Sigmoid colon (tissue), 6 donors: ENCODE measurements at regions not wholly inside any gene's neighbourhood (a gene's known extent, or its start where the extent isn't known, plus 50 kb on each side); places are given as distances from the start of the nearest gene placed in this dataset.

Source experiments
- DNase-seq: peaks from one replicate; pipeline ENCODE4 v3.0.0-alpha.2; 2019
- H3K27ac ChIP-seq, 4 donors: fragments of 200-600 bp; sonication (generic); one replicate each; pipeline ENCODE4 v1.5.1; 2016 to 2019; ENCODE audit warnings: mild to moderate bottlenecking in 1 of 4
- H3K27me3 ChIP-seq, 3 donors: fragments of 200-600 bp; sonication (generic); one replicate each; pipeline ENCODE4 v1.5.1; 2019; ENCODE audit warnings: mild to moderate bottlenecking in 1 of 3
- H3K36me3 ChIP-seq, 4 donors: fragments of 200-600 bp; sonication (generic); one replicate each; pipeline ENCODE4 v1.5.1; 2016 to 2019
- H3K4me1 ChIP-seq, 4 donors: fragments of 200-600 bp; sonication (generic); one replicate each; pipeline ENCODE4 v1.5.1; 2017 to 2019
- H3K4me3 ChIP-seq, 4 donors: fragments of 200-600 bp; sonication (generic); one replicate each; pipeline ENCODE4 v1.5.1; 2017 to 2019; ENCODE audit warnings: mild to moderate bottlenecking in 2 of 4, moderate library complexity in 1 of 4
- H3K9me3 ChIP-seq, 4 donors: fragments of 200-600 bp in 3 of 4; sonication (generic) in 3 of 4; one replicate each; pipeline versions ENCODE4 v1.5.1 to v1.6.1; 2013 to 2019
- CTCF ChIP-seq, 4 experiments: fragments of 450-650 bp in 3 of 4; fragments of 200-600 bp in 1 of 4; IDR thresholded peaks; one replicate each; pipeline ENCODE4 v1.5.1; 2016 to 2019; ENCODE audit warnings: antibody characterized with exemption in 4 of 4, mild to moderate bottlenecking in 3 of 4, moderate library complexity in 2 of 4
- EP300 ChIP-seq, 4 donors: sonication (generic); formaldehyde crosslinking; IDR thresholded peaks; one replicate each; pipeline ENCODE4 v1.6.1; 2017; ENCODE audit warnings: antibody characterized with exemption in 4 of 4
- POLR2A ChIP-seq, 2 donors: fragments of 450-650 bp; IDR thresholded peaks; one replicate each; pipeline ENCODE4 v1.6.1; 2016; ENCODE audit warnings: antibody characterized with exemption in 2 of 2, mild to moderate bottlenecking in 2 of 2, moderate library complexity in 2 of 2
- POLR2AphosphoS5 ChIP-seq, 4 donors: sonication (generic); formaldehyde crosslinking; IDR thresholded peaks; one replicate each; pipeline ENCODE4 v1.6.1; 2017; ENCODE audit warnings: antibody characterized with exemption in 4 of 4
- WGBS, 2 donors: extraction: QIAGEN DNeasy Blood & Tissue Kit; methylation state at CpG; one replicate each; pipeline ENCODE4 v1.1.7; 2013; 5-methylcytosine and 5-hydroxymethylcytosine counted together
- intact Hi-C: fragments of 100-400 bp; cut with DNase I; formaldehyde crosslinking; loops from one replicate; pipeline ENCODE4 v1.15.1; 2023
- donor health status: healthy with polysubstance abuse.
- donor health status: healthy.

DNA sequence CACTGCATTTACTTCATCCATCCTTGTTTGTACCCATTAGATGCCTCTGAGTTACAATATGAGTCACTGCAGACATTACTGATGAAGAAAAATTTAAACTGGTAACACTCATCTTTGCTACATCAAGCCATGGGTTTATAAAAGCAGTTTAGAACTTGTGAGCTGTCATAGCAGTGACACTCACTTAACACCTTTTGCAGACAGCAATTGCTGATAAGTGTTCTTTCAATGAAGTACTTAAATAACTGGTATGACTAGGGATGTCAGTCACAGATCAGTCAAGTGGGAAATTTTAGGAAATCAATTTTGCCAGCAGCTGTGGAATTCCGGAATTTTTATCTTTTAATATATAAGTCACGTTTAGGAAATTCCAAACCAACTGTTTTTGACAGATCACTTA lies 643.0 kb downstream of the TBL1XR1 start:
- H3K4me3 ChIP-seq = no peak overlapping the region
- no peak for DNase-seq
- H3K9me3 ChIP-seq = no peaks in the 10 kb centered on the region
- H3K4me1 ChIP-seq = peaks cover 0 to 11% (median 6%) of the 10 kb centered on the region in 4 donors
- H3K36me3 ChIP-seq = no peaks in the 10 kb centered on the region
- TF ChIP-seq POLR2AphosphoS5 (IDR thresholded peaks at IDR 0.05) (no peak), CTCF (IDR thresholded peaks at IDR 0.05) (no peak)
- intact Hi-C loops = no loop called here
- H3K27ac ChIP-seq = no peak overlapping the region
- H3K27me3 ChIP-seq = no peaks in the 10 kb centered on the region
- WGBS, 2 donors = 62 to 75% methylated on average over 2 of the region's 2 CpGs

GRCh38 chr3:176526942-176527341 lies 670.3 kb downstream of the TBL1XR1 start:
- no peak overlapping the region for H3K4me3 ChIP-seq
- 88 to 90% methylated on average over 1 of the region's 1 CpG for WGBS, 2 donors
- no peaks in the 10 kb centered on the region for H3K36me3 ChIP-seq
- TF ChIP-seq CTCF (IDR thresholded peaks at IDR 0.05) (no peak), POLR2A (IDR thresholded peaks at IDR 0.05) (no peak), EP300 (IDR thresholded peaks at IDR 0.05) (no peak), POLR2AphosphoS5 (IDR thresholded peaks at IDR 0.05) (no peak)
- no peak for DNase-seq
- intact Hi-C loops = no loop called here
- no peak overlapping the region for H3K27ac ChIP-seq
- H3K9me3 ChIP-seq = no peaks in the 10 kb centered on the region
- H3K27me3 ChIP-seq = no peaks in the 10 kb centered on the region
- peaks cover 0 to 10% (median 8%) of the 10 kb centered on the region in 4 donors for H3K4me1 ChIP-seq

- no peak for DNase-seq
- H3K27ac ChIP-seq = no peak overlapping the region
- H3K4me1 ChIP-seq = peaks cover 0 to 10% (median 8%) of the 10 kb centered on the region in 4 donors
- intact Hi-C loops = no loop called here
- H3K27me3 ChIP-seq = no peaks in the 10 kb centered on the region
- H3K9me3 ChIP-seq = no peaks in the 10 kb centered on the region
- TF ChIP-seq EP300 (IDR thresholded peaks at IDR 0.05) = no peak
- no peak for TF ChIP-seq CTCF (IDR thresholded peaks at IDR 0.05)
- no peak for TF ChIP-seq POLR2A (IDR thresholded peaks at IDR 0.05)
- no peak for TF ChIP-seq POLR2AphosphoS5 (IDR thresholded peaks at IDR 0.05)
- no peak overlapping the region for H3K4me3 ChIP-seq
- no peaks in the 10 kb centered on the region for H3K36me3 ChIP-seq
- WGBS, 2 donors = 81% methylated on average over 1 of the region's 1 CpG
Observed at GRCh38 chr3:176526225-176526624, 671.1 kb downstream of the TBL1XR1 start.

DNA sequence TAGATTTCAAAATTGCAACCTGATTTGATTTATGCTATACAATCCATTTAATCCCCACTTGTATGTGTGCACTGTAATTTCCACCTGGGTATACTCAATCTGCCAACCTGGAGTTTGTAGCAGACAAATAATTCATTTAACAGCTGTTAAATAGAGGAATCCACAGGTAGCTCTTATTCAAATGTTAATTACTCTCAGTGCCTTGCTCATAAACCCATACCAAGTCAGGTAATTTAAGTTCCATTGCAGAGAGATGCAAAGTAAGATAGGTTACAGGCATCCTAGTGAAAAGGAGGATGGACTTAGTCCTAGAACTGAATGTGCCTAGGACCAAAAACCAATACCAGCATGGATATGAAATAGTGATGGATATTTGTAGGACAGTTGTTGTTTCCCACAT lies 674.2 kb downstream of the TBL1XR1 start:
- Histone ChIP-seq H3K4me3 (no peak overlapping the region), H3K27ac (no peak overlapping the region), H3K4me1 (peaks cover 0 to 10% (median 8%) of the 10 kb centered on the region in 4 donors), H3K9me3 (no peaks in the 10 kb centered on the region), H3K27me3 (no peaks in the 10 kb centered on the region), H3K36me3 (no peaks in the 10 kb centered on the region)
- intact Hi-C loops = no loop called here
- no peak for TF ChIP-seq POLR2A (IDR thresholded peaks at IDR 0.05)
- TF ChIP-seq POLR2AphosphoS5 (IDR thresholded peaks at IDR 0.05) = no peak
- TF ChIP-seq CTCF (IDR thresholded peaks at IDR 0.05) = no peak
- TF ChIP-seq EP300 (IDR thresholded peaks at IDR 0.05) = no peak
- DNase-seq = no peak

- Histone ChIP-seq H3K36me3 (no peaks in the 10 kb centered on the region), H3K4me3 (no peak overlapping the region), H3K27me3 (no peaks in the 10 kb centered on the region), H3K9me3 (no peaks in the 10 kb centered on the region), H3K27ac (no peak overlapping the region), H3K4me1 (peaks cover 0 to 10% (median 8%) of the 10 kb centered on the region in 4 donors)
- TF ChIP-seq EP300 (IDR thresholded peaks at IDR 0.05) (no peak), POLR2AphosphoS5 (IDR thresholded peaks at IDR 0.05) (no peak), POLR2A (IDR thresholded peaks at IDR 0.05) (no peak), CTCF (IDR thresholded peaks at IDR 0.05) (no peak)
- intact Hi-C loops = no loop called here
- DNase-seq = no peak
- WGBS, 2 donors = 86% methylated on average over 1 of the region's 1 CpG
Observed at GRCh38 chr3:176522436-176522835, 674.8 kb downstream of the TBL1XR1 start.
